ENCODE measurements at regions not wholly inside any gene's neighbourhood (a gene's known extent, or its start where the extent isn't known, plus 50 kb on each side); places are given as distances from the start of the nearest gene placed in this dataset.

DNA sequence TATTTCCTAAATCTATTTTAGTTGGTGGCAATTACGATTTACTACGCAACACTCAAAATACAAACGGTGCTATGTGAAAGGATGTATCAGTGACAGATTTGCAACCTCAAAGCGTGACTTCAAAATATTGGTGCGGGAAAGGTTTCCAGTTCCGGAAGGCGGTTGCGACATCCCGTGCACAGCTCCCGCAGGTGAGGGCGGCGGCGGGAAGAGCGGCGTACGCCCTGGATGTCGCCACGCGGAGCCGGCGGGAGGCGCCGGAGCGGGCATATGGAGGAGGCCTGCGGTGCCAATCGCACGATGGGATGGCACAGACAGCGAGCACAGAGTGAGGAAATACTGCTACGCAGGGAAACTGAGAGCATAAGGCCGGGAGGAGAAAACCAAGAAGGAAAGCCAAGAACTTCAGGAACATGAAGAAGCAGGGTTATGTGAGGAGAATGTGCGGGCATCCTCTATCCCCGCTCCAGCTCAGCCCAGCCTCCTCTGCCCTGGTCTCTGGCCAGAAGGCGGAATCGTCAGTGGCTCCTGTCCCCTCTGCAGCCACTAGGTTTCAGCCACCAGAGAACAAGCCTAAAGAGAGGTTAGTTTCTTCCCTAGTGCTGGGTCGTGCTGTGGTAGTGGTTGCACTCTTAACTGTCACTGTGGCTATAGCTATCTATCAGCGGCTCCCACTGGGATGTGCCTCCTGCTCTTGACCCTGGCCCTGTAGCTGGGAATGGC is 378.1 kb upstream of the TLE4 start:
- no peak overlapping the region for H3K27ac Mint-ChIP-seq
- no peaks in the 10 kb centered on the region for H3K9me3 Mint-ChIP-seq
- no peaks in the 10 kb centered on the region for H3K4me1 Mint-ChIP-seq (ENCODE audit: low read depth)
- no peaks in the 10 kb centered on the region for H3K27me3 Mint-ChIP-seq
- no peaks in the 10 kb centered on the region for H3K36me3 Mint-ChIP-seq (ENCODE audit: low read depth)
- H3K4me3 Mint-ChIP-seq = no peak overlapping the region

DNA sequence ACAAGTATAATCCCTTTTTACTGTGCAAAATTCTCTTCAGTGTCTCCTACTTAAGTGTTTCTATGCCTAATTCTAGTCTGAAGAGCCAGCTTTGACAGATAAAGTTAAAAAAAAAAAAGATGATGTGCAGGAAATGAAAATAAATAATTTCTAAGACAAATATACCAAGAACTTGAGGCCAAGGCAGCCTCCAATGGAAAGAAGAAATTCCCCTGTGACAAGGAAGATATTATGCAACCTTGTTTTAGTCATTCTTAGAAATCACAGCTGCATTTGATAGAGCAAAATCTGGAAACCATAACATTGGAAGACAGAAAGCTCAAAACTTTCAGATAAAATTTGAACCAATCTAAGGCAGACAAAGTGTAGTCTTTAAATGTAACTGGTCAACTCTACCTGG is 375.9 kb upstream of the TLE4 start:
- Mint-ChIP-seq H3K36me3 (ENCODE audit: low read depth) (no peaks in the 10 kb centered on the region), H3K9me3 (no peaks in the 10 kb centered on the region), H3K4me1 (ENCODE audit: low read depth) (no peaks in the 10 kb centered on the region), H3K27me3 (peaks cover 6% of the 10 kb centered on the region), H3K27ac (no peak overlapping the region), H3K4me3 (no peak overlapping the region)

DNA sequence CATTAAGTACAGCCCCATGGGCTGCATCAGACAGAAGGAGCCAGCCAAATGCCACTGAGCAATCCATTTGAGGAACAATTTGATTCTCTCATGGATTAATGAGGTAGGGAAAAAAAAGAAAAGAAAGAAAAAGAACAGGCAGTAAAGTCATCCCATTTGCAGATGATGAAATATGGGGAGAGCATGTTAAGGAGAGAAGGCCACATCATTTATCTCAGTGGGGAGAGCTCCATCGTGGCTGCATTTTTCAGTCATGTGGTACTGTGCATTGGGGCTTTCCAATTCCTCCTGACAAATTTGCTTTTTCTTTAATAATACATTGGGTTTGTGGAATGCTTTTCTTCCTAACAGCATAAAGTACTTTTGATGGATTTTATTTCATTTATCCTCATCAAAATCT is 375.2 kb upstream of the TLE4 start:
- peaks cover 6% of the 10 kb centered on the region for H3K27me3 Mint-ChIP-seq
- H3K27ac Mint-ChIP-seq = no peak overlapping the region
- H3K9me3 Mint-ChIP-seq = no peaks in the 10 kb centered on the region
- H3K4me3 Mint-ChIP-seq = no peak overlapping the region
- H3K4me1 Mint-ChIP-seq (ENCODE audit: low read depth) = no peaks in the 10 kb centered on the region
- H3K36me3 Mint-ChIP-seq (ENCODE audit: low read depth) = no peaks in the 10 kb centered on the region

DNA sequence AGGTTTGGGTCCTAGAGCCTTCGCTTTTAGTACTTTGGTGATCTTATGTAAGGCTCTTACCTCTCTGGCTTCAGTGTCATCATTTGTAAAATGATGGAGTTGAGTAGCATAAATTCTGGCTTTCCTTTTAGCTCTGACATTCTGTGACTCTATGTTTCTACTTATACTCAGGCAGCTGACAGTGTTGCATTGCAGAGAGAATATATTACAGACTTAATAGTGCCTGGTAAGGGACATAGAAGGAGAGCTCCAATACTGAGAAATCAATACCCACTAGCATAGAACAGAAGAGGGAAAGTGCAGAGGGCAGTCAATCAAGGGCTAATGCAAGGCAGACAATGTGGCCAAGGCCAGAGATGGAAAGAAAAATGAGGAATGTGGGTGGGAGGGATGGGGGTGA is 371.4 kb upstream of the TLE4 start:
- H3K9me3 Mint-ChIP-seq = no peaks in the 10 kb centered on the region
- no peaks in the 10 kb centered on the region for H3K36me3 Mint-ChIP-seq (ENCODE audit: low read depth)
- no peak overlapping the region for H3K27ac Mint-ChIP-seq
- H3K27me3 Mint-ChIP-seq = peaks cover 6% of the 10 kb centered on the region
- no peak overlapping the region for H3K4me3 Mint-ChIP-seq
- H3K4me1 Mint-ChIP-seq (ENCODE audit: low read depth) = no peaks in the 10 kb centered on the region

DNA sequence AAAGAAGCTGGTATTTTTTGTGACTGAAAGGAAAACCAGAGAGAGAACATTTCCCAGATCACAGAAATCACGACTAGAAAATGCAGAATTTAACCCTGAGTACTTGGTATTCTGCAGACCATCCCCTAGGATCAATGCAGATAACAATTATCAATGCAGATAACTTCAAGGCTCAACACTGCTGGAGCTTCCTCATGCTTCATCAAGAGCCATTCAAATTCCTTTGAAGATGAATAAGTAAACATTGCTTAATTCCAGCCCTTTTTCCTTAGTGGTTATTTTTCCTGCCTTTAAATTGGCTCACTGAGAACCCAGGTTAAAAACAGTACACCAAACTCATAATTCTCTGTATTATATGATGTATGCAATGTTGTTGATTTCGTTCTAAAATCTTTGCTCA is 370.1 kb upstream of the TLE4 start:
- Mint-ChIP-seq H3K27me3 (peaks cover 6% of the 10 kb centered on the region), H3K36me3 (ENCODE audit: low read depth) (no peaks in the 10 kb centered on the region), H3K4me3 (no peak overlapping the region), H3K27ac (no peak overlapping the region), H3K4me1 (ENCODE audit: low read depth) (no peaks in the 10 kb centered on the region), H3K9me3 (no peaks in the 10 kb centered on the region)

DNA sequence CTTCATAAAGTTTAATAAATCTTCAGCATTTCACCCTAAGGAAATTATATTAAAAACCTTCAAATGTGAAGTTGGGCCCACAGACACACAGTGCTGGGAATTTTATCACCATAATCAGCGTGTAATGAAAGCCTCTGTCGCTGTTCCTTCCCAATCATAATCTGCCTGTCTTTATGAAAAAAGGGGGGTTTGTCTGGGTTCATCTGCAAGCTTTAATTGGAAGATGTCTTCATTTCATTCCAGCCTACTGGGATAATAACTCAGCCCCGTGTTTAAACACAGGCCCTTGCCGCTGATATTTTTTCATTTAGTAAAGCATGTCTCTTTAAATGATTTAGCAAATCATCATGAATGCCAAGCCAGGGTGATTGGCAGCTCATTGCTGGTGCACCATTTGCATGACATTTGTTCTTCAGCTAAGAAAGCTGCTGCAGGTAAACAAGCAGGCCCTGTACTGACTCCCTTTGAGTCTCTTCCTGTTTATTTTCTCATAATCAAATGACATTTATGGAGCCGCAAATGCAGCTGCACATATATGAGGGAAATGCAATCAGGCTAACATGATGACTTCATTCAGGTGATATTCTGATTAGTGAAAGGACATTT is 362.9 kb upstream of the TLE4 start:
- Mint-ChIP-seq H3K4me1 (ENCODE audit: low read depth) (no peaks in the 10 kb centered on the region), H3K36me3 (ENCODE audit: low read depth) (no peaks in the 10 kb centered on the region), H3K4me3 (no peak overlapping the region), H3K27ac (no peak overlapping the region), H3K27me3 (no peaks in the 10 kb centered on the region), H3K9me3 (no peaks in the 10 kb centered on the region)

DNA sequence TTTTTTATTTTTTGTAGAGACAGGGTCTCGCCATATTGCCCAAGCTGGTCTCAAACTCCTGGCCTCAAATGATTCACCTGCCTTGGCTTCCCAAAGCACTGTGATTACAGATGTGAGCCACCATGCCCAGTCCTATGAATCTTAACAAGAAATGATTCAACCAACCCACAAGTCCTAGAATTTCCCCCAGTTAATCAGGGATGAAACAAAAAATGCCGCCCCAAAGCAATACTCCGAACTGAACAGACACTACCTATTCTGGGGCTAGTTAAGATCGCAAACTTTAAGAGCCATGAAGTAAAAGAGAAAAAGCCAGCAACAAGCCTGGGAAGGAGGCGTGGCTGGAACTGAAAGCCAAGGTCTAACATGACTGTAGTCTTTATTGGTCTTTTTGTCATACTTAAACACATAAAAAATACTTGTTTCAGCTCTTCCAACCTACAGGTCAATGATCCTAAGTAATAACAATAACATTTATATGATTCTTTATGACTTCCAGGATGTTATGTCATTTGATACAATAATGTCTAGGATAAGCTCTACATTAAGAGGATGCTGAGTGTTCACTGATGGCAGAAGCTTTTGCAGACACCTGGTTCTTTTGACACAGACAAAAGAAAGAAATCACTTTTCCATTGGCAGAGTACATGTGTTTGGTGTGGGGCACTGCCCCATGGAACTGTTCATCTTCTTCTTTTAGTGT is 361.1 kb upstream of the TLE4 start:
- Mint-ChIP-seq H3K27ac (no peak overlapping the region), H3K36me3 (ENCODE audit: low read depth) (no peaks in the 10 kb centered on the region), H3K4me1 (ENCODE audit: low read depth) (no peaks in the 10 kb centered on the region), H3K27me3 (peaks cover 7% of the 10 kb centered on the region), H3K9me3 (no peaks in the 10 kb centered on the region), H3K4me3 (no peak overlapping the region)

DNA sequence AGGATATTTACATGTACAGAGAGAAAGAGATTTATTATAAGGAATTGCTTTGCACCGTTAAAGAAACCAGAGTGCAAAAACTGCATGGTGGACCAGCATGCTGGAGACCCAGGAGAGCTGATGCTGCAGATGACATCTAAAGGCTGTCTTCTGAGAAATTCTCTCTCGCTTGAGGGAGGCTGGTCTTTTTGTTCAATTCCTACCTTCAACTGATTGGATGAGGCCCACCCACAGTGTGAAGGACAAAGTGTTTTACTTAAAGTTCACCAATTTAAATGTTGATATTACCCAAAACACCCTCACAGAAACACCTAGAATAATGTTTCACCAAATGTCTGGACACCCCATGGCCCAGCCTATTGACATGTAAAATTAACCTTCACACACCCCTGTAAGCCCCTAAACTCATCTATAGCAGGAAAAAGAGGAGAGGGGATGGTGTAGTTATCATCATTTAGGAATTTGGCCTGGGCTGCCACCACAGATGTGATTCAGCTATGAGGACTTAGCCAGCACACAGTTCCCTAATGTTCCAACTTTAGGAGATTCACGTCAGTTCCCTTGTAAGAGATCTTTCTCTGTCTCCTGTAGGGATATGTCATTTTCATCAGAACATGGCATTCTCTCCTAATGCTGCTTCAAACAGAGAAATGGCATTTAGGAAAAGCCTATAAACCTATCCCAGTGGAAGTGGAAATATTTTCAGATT is 358.2 kb upstream of the TLE4 start:
- Mint-ChIP-seq H3K4me3 (no peak overlapping the region), H3K9me3 (no peaks in the 10 kb centered on the region), H3K36me3 (ENCODE audit: low read depth) (no peaks in the 10 kb centered on the region), H3K4me1 (ENCODE audit: low read depth) (no peaks in the 10 kb centered on the region), H3K27me3 (peaks cover 7% of the 10 kb centered on the region), H3K27ac (no peak overlapping the region)

DNA sequence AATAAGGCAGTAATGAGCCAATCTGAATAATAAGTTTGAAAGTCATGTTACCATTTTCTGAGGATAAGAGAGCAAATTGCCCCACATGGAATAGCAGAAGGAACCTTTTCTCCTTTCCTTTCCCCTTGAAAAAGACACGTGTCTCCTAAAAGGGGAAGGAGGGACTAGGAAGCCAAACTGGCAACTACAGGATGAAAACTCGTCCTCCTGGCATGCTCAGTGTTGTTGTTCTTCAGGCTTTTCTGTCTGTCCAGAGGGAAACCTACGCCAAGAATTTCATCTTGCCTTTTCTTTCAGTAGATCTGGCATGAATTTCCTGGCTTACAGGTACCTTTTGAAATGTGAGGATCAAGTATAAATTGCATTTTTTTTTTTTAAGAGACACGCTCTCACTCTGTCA is 355.9 kb upstream of the TLE4 start:
- no peak overlapping the region for H3K27ac Mint-ChIP-seq
- H3K4me3 Mint-ChIP-seq = no peak overlapping the region
- no peaks in the 10 kb centered on the region for H3K36me3 Mint-ChIP-seq (ENCODE audit: low read depth)
- H3K9me3 Mint-ChIP-seq = peaks cover 6% of the 10 kb centered on the region
- H3K4me1 Mint-ChIP-seq (ENCODE audit: low read depth) = no peaks in the 10 kb centered on the region
- H3K27me3 Mint-ChIP-seq = peaks cover 7% of the 10 kb centered on the region

DNA sequence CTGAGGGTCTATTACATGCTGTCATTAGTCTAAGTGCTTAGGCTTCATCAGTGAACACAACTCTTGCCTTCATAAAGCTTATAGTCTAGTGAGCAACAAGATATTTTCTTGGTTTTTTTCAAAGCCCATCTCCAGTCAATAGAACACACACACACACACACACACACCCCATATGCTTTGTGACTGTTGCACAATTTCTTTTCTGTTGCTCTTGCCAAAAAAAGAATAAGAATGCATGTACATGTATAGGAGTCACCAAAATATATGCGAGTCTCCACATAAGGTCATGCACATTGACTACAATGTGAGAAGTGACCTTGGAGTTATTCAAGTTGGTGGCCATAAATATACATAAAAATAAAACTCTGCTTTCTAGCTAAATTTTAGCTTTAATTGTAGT is 351.5 kb upstream of the TLE4 start:
- Mint-ChIP-seq H3K27ac (no peak overlapping the region), H3K36me3 (ENCODE audit: low read depth) (no peaks in the 10 kb centered on the region), H3K4me1 (ENCODE audit: low read depth) (peaks cover 10% of the 10 kb centered on the region), H3K27me3 (no peaks in the 10 kb centered on the region), H3K4me3 (no peak overlapping the region), H3K9me3 (peaks cover 21% of the 10 kb centered on the region)

DNA sequence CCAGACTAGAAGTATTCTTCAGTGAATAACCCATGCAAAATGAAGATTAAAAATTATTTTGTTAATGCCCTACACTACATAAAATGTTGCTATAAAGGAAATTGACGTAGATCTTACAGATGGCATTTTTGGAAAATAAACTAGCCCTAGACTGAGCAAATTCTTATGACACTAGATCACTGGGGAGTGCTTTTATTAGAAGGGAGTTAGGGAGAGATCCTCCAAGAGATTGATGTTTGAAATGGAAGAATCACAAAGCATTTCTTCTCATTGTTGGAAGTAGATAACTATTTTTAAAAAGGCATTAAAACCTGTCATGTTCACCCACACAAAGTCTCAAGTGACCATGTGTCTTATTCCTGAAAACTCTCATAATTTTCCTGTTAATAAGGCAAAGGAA is 351.1 kb upstream of the TLE4 start:
- Mint-ChIP-seq H3K4me1 (ENCODE audit: low read depth) (peaks cover 10% of the 10 kb centered on the region), H3K36me3 (ENCODE audit: low read depth) (no peaks in the 10 kb centered on the region), H3K27ac (no peak overlapping the region), H3K27me3 (no peaks in the 10 kb centered on the region), H3K9me3 (peaks cover 21% of the 10 kb centered on the region), H3K4me3 (no peak overlapping the region)

DNA sequence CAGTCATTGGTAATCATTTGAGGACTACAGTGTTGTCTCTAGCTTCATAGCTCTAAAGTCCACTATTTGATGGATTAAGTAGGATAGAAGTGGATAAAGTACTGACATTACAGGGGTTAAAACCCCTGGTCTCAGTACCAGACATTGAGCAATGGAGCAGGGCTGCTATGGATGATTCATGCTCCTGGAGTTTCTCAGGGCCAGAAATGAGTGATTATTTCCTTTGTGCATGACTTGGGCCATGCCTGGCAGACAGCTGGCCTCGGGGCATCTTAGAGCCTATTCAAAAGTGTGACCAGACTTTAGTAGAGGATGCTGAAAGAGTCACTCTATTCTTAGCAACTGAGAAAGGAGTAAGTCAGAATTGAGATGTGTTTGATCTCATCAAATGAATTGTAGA is 350.7 kb upstream of the TLE4 start:
- peaks cover 21% of the 10 kb centered on the region for H3K9me3 Mint-ChIP-seq
- H3K27ac Mint-ChIP-seq = no peak overlapping the region
- H3K27me3 Mint-ChIP-seq = no peaks in the 10 kb centered on the region
- H3K4me1 Mint-ChIP-seq (ENCODE audit: low read depth) = peaks cover 10% of the 10 kb centered on the region
- H3K36me3 Mint-ChIP-seq (ENCODE audit: low read depth) = no peaks in the 10 kb centered on the region
- H3K4me3 Mint-ChIP-seq = no peak overlapping the region

DNA sequence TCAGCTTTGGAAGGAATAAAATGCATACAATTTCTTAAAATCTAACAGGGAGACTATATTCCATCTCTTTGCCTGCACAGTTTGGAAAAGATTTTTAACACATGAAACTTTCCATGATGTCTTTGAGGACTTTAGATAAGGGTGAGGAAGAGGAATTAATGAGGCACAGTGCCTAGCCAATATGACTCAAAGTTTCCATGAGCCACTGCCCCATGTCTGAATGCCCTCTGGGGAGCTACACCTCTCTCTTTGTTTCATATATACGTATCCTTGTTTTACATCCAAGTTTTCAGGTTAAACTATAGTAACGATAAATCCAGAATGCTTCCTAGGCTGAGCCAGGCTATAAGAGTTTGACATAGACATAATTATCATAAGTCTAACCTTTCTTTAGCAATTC is 349.3 kb upstream of the TLE4 start:
- H3K36me3 Mint-ChIP-seq (ENCODE audit: low read depth) = no peaks in the 10 kb centered on the region
- H3K27me3 Mint-ChIP-seq = no peaks in the 10 kb centered on the region
- peaks cover 21% of the 10 kb centered on the region for H3K9me3 Mint-ChIP-seq
- peaks cover 10% of the 10 kb centered on the region for H3K4me1 Mint-ChIP-seq (ENCODE audit: low read depth)
- H3K4me3 Mint-ChIP-seq = no peak overlapping the region
- no peak overlapping the region for H3K27ac Mint-ChIP-seq

DNA sequence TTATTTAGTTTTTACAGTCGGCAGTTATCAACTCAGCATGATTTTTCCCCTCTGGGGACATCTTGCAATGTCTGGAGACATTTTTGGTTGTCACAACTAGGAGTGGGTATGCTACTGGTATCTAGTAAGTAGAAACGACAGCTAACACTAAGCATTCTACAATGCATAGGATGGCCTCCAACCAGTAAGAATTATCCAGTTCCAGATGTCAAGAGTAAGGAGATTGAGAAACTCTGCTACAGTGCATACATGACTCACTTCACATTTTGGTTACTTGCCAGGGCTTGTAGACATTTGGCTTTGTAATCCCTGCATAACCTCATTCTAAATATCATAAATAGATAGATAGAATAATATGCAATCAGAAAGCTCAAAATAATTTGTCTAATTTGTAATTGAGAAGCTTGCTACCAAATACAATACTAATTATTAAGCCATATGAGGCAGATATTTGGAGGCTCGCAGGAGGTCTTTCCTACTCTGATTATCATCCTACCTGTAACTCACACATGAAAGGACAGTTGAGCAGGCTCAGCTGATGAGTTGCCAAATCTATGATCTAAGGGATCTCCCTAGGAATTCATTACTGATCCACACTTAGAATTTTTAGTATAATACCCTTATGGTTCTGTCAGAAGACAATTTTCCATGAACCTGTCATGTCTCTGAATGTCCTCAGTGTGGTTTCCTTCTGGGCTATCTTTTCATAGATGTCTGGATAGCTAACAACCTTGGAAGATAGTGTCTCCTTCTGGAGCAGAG is 346.9 kb upstream of the TLE4 start:
- no peak overlapping the region for H3K4me3 Mint-ChIP-seq
- peaks cover 3% of the 10 kb centered on the region for H3K27me3 Mint-ChIP-seq
- no peaks in the 10 kb centered on the region for H3K36me3 Mint-ChIP-seq (ENCODE audit: low read depth)
- peaks cover 10% of the 10 kb centered on the region for H3K4me1 Mint-ChIP-seq (ENCODE audit: low read depth)
- H3K27ac Mint-ChIP-seq = no peak overlapping the region
- peaks cover 21% of the 10 kb centered on the region for H3K9me3 Mint-ChIP-seq

Measured in stimulated activated naive CD8-positive, alpha-beta T cell treated with anti-CD3 and anti-CD28 coated beads, Interleukin-15, Interleukin-2, amounts not matched to agents 100 ng/mL and 50 ng/mL, for 24 hours (primary cell).